ENCODE measurements at regions not wholly inside any gene's neighbourhood (a gene's known extent, or its start where the extent isn't known, plus 50 kb on each side); places are given as distances from the start of the nearest gene placed in this dataset.

DNA sequence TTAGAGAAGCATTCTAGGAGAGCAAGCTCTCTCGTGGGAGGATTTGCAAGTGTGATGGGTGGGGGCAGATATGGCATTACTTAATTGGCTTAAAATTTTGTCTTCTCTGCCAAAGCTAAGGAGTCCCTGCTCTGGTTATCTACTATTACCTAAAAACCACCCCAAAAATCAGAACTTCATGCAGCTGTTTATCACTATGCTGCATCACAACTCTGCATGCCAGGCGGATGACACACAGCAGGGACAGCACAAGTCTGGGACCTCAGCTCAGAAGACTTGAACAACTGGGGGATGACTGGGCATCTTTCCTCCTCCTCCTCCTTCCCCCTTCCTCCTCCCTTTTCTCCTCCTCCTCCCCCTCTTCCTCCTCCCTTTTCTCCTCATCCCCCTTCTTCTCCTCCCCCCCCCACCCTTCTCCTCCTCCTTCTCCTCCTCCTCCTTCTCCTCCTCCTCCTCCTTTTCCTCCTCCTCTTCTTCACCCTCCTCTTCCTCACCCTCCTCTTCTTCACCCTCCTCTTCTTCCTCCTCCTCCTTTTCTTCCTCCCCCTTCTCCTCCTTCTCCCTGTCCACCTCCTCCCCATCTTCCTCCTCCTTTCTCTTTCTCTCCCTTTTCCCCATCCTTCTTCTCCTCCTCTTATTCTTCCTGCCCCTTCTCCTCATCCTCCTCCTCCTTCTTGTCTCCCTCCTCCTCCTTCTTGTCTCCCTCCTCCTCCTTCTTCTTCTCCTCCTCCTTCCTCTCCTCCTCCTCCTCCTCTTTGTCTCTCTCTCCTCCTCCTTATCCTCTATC lies 218.6 kb upstream of the PMEPA1 start:
- no peak overlapping the region for H3K4ac ChIP-seq (ENCODE audit: low read depth, low read length)
- no peak overlapping the region for H2AK9ac ChIP-seq (replicated peaks; ENCODE audit: low read depth, low read length, poor library complexity)
- no peaks in the 10 kb centered on the region for H4K20me1 ChIP-seq (ENCODE audit: insufficient read depth, low read length)
- no peak overlapping the region for H4K8ac ChIP-seq (ENCODE audit: low read depth in 2 of 2, low read length in 2 of 2)
- H4K91ac ChIP-seq (ENCODE audit: insufficient read depth, low read depth, low read length), result no peak overlapping the region
- H3K23ac ChIP-seq (ENCODE audit: low read depth, low read length), result no peak overlapping the region
- no peak overlapping the region for H3K4me2 ChIP-seq (ENCODE audit: low read depth, low read length)
- no TSS peak for BruUV-seq (replicated peaks)
- no peak overlapping the region for H2BK5ac ChIP-seq (ENCODE audit: low read depth, low read length, poor library complexity, severe bottlenecking)
- H2BK120ac ChIP-seq (ENCODE audit: low read depth, low read length), result no peak overlapping the region
- no peaks in the 10 kb centered on the region for H3K27me3 ChIP-seq (ENCODE audit: control insufficient read depth, insufficient read depth, low read length)
- no peaks in the 10 kb centered on the region for H3K36me3 ChIP-seq (ENCODE audit: control insufficient read depth, insufficient read depth, low read length)
- no peak overlapping the region for H2BK20ac ChIP-seq (ENCODE audit: low read depth, low read length)
- H3K79me1 ChIP-seq (ENCODE audit: low read depth in 1 of 2, low read length in 2 of 2), result no peaks in the 10 kb centered on the region
- H3K4me1 ChIP-seq (ENCODE audit: control insufficient read depth, insufficient read depth, low read length), result no peaks in the 10 kb centered on the region
- H3K9me3 ChIP-seq (ENCODE audit: control insufficient read depth, insufficient read depth, low read length), result no peaks in the 10 kb centered on the region
- no peak overlapping the region for H3K18ac ChIP-seq (ENCODE audit: low read depth, low read length)
- no peak for DNase-seq
- TF ChIP-seq RAD21 (IDR thresholded peaks at IDR 0.05; ENCODE audit: low read length) (no peak), NFE2L2 (IDR thresholded peaks at IDR 0.05; ENCODE audit: low read depth, low read length) (no peak), BHLHE40 (IDR thresholded peaks at IDR 0.05; ENCODE audit: low read depth, low read length) (no peak), MAZ (IDR thresholded peaks at IDR 0.05; ENCODE audit: borderline replicate concordance, low read depth, low read length) (no peak), FOS (IDR thresholded peaks at IDR 0.05; ENCODE audit: low read depth, low read length) (no peak), CHD1 (IDR thresholded peaks at IDR 0.05; ENCODE audit: low read depth, low read length) (no peak), SMC3 (IDR thresholded peaks at IDR 0.05; ENCODE audit: low read depth, low read length) (no peak), MAFK (IDR thresholded peaks at IDR 0.05; ENCODE audit: low read depth, low read length) (no peak), RFX5 (IDR thresholded peaks at IDR 0.05; ENCODE audit: low read depth, low read length) (no peak), POLR2A (IDR thresholded peaks at IDR 0.05; ENCODE audit: low read depth, low read length) (no peak)
- TF ChIP-seq, protein P1, sequence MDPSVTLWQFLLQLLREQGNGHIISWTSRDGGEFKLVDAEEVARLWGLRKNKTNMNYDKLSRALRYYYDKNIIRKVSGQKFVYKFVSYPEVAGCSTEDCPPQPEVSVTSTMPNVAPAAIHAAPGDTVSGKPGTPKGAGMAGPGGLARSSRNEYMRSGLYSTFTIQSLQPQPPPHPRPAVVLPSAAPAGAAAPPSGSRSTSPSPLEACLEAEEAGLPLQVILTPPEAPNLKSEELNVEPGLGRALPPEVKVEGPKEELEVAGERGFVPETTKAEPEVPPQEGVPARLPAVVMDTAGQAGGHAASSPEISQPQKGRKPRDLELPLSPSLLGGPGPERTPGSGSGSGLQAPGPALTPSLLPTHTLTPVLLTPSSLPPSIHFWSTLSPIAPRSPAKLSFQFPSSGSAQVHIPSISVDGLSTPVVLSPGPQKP (IDR thresholded peaks at IDR 0.05; ENCODE audit: borderline replicate concordance, low read depth, low read length), result no peak
- TF ChIP-seq, protein P2, sequence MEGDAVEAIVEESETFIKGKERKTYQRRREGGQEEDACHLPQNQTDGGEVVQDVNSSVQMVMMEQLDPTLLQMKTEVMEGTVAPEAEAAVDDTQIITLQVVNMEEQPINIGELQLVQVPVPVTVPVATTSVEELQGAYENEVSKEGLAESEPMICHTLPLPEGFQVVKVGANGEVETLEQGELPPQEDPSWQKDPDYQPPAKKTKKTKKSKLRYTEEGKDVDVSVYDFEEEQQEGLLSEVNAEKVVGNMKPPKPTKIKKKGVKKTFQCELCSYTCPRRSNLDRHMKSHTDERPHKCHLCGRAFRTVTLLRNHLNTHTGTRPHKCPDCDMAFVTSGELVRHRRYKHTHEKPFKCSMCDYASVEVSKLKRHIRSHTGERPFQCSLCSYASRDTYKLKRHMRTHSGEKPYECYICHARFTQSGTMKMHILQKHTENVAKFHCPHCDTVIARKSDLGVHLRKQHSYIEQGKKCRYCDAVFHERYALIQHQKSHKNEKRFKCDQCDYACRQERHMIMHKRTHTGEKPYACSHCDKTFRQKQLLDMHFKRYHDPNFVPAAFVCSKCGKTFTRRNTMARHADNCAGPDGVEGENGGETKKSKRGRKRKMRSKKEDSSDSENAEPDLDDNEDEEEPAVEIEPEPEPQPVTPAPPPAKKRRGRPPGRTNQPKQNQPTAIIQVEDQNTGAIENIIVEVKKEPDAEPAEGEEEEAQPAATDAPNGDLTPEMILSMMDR (conservative IDR thresholded peaks at IDR 0.05; ENCODE audit: low read depth, low read length), result no peak
- no peak overlapping the region for H3K27ac ChIP-seq (ENCODE audit: insufficient read depth, low read length)
- POLR2A ChIA-PET (ENCODE audit: unreplicated experiment), result no interaction called here
- dilution Hi-C loops (cut with HindIII; ENCODE audit: low sequenced_read_pairs, unreplicated experiment) (no loop called here), in situ Hi-C loops (cut with MboI; ENCODE audit: low sequenced_read_pairs) (no loop called here), intact Hi-C loops (cut with micrococcal nuclease) (no loop called here)
- 33% methylated on average over 1 of the region's 2 CpGs; no CpG with 5 or more reads in 1 of the 2 experiments for WGBS, 2 experiments (ENCODE audit: extremely low coverage in 2 of 2, insufficient read length in 1 of 2)
- no peak overlapping the region for H2AK5ac ChIP-seq (ENCODE audit: low read depth, low read length)
- no peak overlapping the region for H4K5ac ChIP-seq (ENCODE audit: low read depth, low read length)
- CTCF ChIA-PET, result no interaction called here
- ATAC-seq (ENCODE audit: low read depth), result no peak
- no peak overlapping the region for H3K9ac ChIP-seq (ENCODE audit: low read depth, low read length)
- H3K56ac ChIP-seq (ENCODE audit: extremely low read depth, insufficient read depth, low read length), result no peak overlapping the region
- H3K9me1 ChIP-seq (ENCODE audit: insufficient read depth, low read length), result no peaks in the 10 kb centered on the region
- no peak overlapping the region for H3K4me3 ChIP-seq (ENCODE audit: insufficient read depth, low read depth, low read length)
- H2BK15ac ChIP-seq (ENCODE audit: low read depth, low read length), result no peak overlapping the region
- no peak overlapping the region for H3K14ac ChIP-seq (replicated peaks; ENCODE audit: low read depth, low read length)
- H2AFZ ChIP-seq (replicated peaks; ENCODE audit: low read length, poor library complexity), result no peak overlapping the region

All from IMR-90 (cell line).